ENCODE measurements at regions not wholly inside any gene's neighbourhood (a gene's known extent, or its start where the extent isn't known, plus 50 kb on each side); places are given as distances from the start of the nearest gene placed in this dataset.

DNA sequence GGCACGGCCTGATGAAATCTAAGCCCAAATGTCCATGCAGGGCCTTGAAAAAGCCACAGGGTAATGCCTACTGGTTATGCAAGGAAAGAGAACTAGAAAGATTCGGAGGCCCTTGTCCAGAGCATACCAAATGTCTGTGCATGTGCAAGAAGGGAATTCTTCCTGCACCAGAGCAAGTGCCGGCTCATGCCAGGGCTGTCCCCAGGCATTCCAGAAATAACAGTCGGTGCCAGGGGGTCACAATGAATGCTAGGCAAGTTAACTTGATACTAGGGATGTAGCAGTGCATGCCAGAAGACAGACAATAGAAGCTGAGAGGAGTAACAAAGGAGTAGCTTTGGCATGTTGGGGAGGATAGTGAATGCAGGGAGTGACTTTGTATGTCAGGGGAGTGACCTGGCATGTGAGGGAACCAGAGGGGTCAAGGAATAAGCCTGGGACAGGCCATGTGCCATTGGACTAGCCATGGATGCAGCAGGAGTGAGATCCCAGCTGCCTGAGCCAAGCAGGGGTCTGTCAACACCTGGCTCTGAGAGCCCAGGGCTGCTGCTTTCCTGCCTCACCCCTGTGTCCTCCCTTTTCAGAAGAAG lies 119.5 kb upstream of the UNC5B start:
- Histone ChIP-seq H3F3A (ENCODE audit: insufficient read depth, low read length) (no peaks in the 10 kb centered on the region), H3K4me3 (ENCODE audit: low read depth, low read length, poor library complexity, severe bottlenecking) (no peak overlapping the region), H3K9me2 (ENCODE audit: low read depth, low read length) (no peaks in the 10 kb centered on the region), H3K4me1 (ENCODE audit: insufficient read depth, low read length, severe bottlenecking) (no peaks in the 10 kb centered on the region), H3K4me2 (ENCODE audit: low read length) (no peak overlapping the region), H4K20me1 (ENCODE audit: insufficient read depth, low read length) (no peaks in the 10 kb centered on the region), H3K79me2 (ENCODE audit: insufficient read depth, low read length) (no peaks in the 10 kb centered on the region), H3K27ac (ENCODE audit: low read depth, low read length, poor library complexity, severe bottlenecking) (no peak overlapping the region), H3K9me3 (ENCODE audit: low read length) (no peaks in the 10 kb centered on the region), H3K27me3 (ENCODE audit: insufficient read depth, low read length) (no peaks in the 10 kb centered on the region), H3K36me3 (ENCODE audit: insufficient read depth, low read length) (no peaks in the 10 kb centered on the region), H3K9ac (ENCODE audit: low read length) (no peak overlapping the region), H2AFZ (ENCODE audit: low read length) (no peak overlapping the region)
- no peak for TF ChIP-seq EZH2 (IDR thresholded peaks at IDR 0.05; ENCODE audit: borderline replicate concordance, low read length)
- TF ChIP-seq, protein P1, sequence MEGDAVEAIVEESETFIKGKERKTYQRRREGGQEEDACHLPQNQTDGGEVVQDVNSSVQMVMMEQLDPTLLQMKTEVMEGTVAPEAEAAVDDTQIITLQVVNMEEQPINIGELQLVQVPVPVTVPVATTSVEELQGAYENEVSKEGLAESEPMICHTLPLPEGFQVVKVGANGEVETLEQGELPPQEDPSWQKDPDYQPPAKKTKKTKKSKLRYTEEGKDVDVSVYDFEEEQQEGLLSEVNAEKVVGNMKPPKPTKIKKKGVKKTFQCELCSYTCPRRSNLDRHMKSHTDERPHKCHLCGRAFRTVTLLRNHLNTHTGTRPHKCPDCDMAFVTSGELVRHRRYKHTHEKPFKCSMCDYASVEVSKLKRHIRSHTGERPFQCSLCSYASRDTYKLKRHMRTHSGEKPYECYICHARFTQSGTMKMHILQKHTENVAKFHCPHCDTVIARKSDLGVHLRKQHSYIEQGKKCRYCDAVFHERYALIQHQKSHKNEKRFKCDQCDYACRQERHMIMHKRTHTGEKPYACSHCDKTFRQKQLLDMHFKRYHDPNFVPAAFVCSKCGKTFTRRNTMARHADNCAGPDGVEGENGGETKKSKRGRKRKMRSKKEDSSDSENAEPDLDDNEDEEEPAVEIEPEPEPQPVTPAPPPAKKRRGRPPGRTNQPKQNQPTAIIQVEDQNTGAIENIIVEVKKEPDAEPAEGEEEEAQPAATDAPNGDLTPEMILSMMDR (IDR thresholded peaks at IDR 0.05; ENCODE audit: low read length), result no peak

DNA sequence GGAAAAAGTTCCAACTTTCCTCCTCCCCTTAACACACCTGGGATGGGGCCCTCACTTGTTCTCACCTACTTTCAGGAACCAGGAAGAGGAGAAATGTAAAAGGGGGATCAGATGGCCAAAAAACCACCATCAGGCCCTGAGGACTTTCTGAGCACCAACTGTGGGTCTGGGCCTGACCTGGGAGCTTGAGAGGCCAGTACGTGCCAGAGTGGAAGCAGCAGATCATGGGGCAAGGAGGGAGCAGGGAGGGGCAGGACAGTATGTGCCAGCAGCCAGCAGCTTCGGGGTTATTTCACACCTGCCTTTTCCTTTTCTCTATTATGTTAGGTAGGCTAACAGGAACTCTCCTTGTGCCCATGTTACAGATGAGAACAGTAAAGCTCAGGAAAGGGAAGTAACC lies 118.8 kb upstream of the UNC5B start:
- TF ChIP-seq, protein P1 (IDR thresholded peaks at IDR 0.05; ENCODE audit: low read length), result no peak
- no peak for TF ChIP-seq EZH2 (IDR thresholded peaks at IDR 0.05; ENCODE audit: borderline replicate concordance, low read length)
- Histone ChIP-seq H3K9me2 (ENCODE audit: low read depth, low read length) (no peaks in the 10 kb centered on the region), H3K9ac (ENCODE audit: low read length) (no peak overlapping the region), H3K9me3 (ENCODE audit: low read length) (no peaks in the 10 kb centered on the region), H3K4me2 (ENCODE audit: low read length) (no peak overlapping the region), H3K27me3 (ENCODE audit: insufficient read depth, low read length) (no peaks in the 10 kb centered on the region), H3K36me3 (ENCODE audit: insufficient read depth, low read length) (no peaks in the 10 kb centered on the region), H3K27ac (ENCODE audit: low read depth, low read length, poor library complexity, severe bottlenecking) (no peak overlapping the region), H3K4me1 (ENCODE audit: insufficient read depth, low read length, severe bottlenecking) (no peaks in the 10 kb centered on the region), H3K4me3 (ENCODE audit: low read depth, low read length, poor library complexity, severe bottlenecking) (no peak overlapping the region), H2AFZ (ENCODE audit: low read length) (no peak overlapping the region), H4K20me1 (ENCODE audit: insufficient read depth, low read length) (no peaks in the 10 kb centered on the region), H3F3A (ENCODE audit: insufficient read depth, low read length) (no peaks in the 10 kb centered on the region), H3K79me2 (ENCODE audit: insufficient read depth, low read length) (no peaks in the 10 kb centered on the region)

DNA sequence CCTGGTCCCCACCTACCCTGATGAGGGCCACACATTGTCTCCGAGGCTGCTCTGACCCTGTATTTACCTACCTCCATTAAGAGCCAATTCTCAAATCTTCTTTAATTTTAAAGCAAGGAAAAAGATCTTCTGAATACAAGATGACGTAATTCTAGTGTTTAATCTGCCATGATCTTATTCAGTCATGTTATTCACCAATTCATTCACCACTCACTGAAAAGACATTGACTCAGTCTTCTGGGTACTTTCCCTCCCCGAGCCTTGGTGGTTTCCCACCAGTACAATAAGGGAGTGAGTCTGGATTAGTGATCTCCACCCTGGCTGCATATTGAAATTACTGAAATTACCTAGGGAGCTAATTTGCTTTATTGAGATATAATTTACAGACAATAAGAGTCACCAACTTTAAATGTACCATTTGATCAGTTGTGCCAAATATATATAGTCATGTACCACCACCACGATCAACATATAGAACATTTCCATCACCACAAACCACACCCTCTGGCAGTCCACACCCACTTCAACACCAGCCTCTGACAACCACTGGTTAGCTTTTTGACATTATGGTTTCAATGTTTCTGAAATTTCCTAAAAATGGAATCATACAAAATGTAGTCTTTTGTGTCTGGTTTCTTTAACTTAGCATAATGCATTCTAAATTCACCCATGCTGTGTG lies 117.5 kb upstream of the UNC5B start:
- H3K36me3 ChIP-seq (ENCODE audit: insufficient read depth, low read length), result no peaks in the 10 kb centered on the region
- H3K27ac ChIP-seq (ENCODE audit: low read depth, low read length, poor library complexity, severe bottlenecking), result no peak overlapping the region
- no peak overlapping the region for H3K4me3 ChIP-seq (ENCODE audit: low read depth, low read length, poor library complexity, severe bottlenecking)
- H3F3A ChIP-seq (ENCODE audit: insufficient read depth, low read length), result no peaks in the 10 kb centered on the region
- no peak overlapping the region for H3K4me2 ChIP-seq (ENCODE audit: low read length)
- no peaks in the 10 kb centered on the region for H3K27me3 ChIP-seq (ENCODE audit: insufficient read depth, low read length)
- H3K79me2 ChIP-seq (ENCODE audit: insufficient read depth, low read length), result no peaks in the 10 kb centered on the region
- no peak overlapping the region for H2AFZ ChIP-seq (ENCODE audit: low read length)
- no peaks in the 10 kb centered on the region for H3K9me2 ChIP-seq (ENCODE audit: low read depth, low read length)
- no peaks in the 10 kb centered on the region for H3K9me3 ChIP-seq (ENCODE audit: low read length)
- H3K9ac ChIP-seq (ENCODE audit: low read length), result no peak overlapping the region
- no peaks in the 10 kb centered on the region for H4K20me1 ChIP-seq (ENCODE audit: insufficient read depth, low read length)
- no peaks in the 10 kb centered on the region for H3K4me1 ChIP-seq (ENCODE audit: insufficient read depth, low read length, severe bottlenecking)
- no peak for TF ChIP-seq EZH2 (IDR thresholded peaks at IDR 0.05; ENCODE audit: borderline replicate concordance, low read length)
- TF ChIP-seq, protein P1 (IDR thresholded peaks at IDR 0.05; ENCODE audit: low read length), result no peak
